Epithelial cell of proximal tubule (primary cell): ENCODE measurements at regions not wholly inside any gene's neighbourhood (a gene's known extent, or its start where the extent isn't known, plus 50 kb on each side); places are given as distances from the start of the nearest gene placed in this dataset.

Source experiments
- DNase-seq: peaks from one replicate; pipeline ENCODE4 v3.0.0-alpha.2; 2011; ENCODE audit warnings: low read depth
- H3K4me3 ChIP-seq: 2 replicates; pipeline ENCODE4 v1.5.1; 2011; ENCODE audit warnings: low read depth, mild to moderate bottlenecking, low read length
- TF ChIP-seq, protein P1 (sequence below): conservative IDR thresholded peaks from 2 replicates; pipeline ENCODE4 v1.5.1; 2012; ENCODE audit warnings: low read depth, mild to moderate bottlenecking, low read length

GRCh38 chr4:8702516-8703400, 110.2 kb downstream of the CPZ start:
- no peak overlapping the region for H3K4me3 ChIP-seq
- TF ChIP-seq, protein P1, sequence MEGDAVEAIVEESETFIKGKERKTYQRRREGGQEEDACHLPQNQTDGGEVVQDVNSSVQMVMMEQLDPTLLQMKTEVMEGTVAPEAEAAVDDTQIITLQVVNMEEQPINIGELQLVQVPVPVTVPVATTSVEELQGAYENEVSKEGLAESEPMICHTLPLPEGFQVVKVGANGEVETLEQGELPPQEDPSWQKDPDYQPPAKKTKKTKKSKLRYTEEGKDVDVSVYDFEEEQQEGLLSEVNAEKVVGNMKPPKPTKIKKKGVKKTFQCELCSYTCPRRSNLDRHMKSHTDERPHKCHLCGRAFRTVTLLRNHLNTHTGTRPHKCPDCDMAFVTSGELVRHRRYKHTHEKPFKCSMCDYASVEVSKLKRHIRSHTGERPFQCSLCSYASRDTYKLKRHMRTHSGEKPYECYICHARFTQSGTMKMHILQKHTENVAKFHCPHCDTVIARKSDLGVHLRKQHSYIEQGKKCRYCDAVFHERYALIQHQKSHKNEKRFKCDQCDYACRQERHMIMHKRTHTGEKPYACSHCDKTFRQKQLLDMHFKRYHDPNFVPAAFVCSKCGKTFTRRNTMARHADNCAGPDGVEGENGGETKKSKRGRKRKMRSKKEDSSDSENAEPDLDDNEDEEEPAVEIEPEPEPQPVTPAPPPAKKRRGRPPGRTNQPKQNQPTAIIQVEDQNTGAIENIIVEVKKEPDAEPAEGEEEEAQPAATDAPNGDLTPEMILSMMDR, result no peak
- no peak for DNase-seq

GRCh38 chr4:8702020-8702495, 109.5 kb downstream of the CPZ start:
- DNase-seq, result no peak
- H3K4me3 ChIP-seq, result no peak overlapping the region
- TF ChIP-seq, protein P1, result no peak

DNA sequence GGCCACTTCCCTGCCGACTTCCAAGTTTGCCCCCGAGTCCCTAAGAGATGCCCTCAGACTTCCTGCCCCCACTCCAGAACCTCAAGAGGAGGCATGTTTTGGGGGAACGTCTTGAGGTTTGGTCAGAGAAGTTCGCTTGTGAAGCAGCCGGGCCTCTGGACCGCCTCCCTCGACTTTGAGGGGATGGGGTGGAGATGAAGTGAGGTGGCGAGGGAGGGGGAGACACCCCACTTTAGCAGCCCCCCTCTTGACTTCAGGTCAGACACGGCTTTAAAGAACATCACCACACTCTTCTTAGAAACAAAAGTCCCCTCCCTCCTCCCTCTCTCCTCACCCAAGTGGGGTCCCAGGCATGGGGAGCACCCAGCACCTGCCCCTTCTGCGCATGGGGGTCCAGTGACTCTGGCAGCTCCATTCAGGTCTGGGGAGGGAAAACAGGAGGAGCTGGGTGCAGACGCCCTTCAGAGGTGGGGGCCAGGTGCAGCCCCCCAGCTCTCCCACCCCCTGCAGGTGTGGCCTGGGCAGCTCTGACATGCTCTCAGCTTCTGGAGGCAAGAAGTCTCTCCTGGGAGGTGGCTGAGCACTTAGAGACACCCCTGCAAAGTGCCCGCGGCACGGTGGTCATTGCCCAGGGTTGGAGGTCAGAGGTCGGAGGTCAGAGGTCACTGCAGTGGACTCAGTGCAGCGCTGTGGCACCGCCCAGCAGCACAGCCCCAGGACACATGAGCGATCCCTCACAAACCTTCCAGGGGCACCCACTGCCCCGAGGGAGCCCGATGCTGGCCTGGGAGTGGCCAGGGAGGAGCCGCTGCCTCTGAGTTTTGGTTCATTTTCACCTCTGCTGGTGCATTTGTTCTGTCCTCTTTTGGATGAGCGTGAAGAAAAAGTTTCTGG, 108.8 kb downstream of the CPZ start:
- no peak for DNase-seq
- H3K4me3 ChIP-seq, result no peak overlapping the region
- TF ChIP-seq, protein P1, result no peak

- no peak for DNase-seq
- no peak overlapping the region for H3K4me3 ChIP-seq
- TF ChIP-seq, protein P1, result no peak
Measured at GRCh38 chr4:8700531-8700930, 108.0 kb downstream of the CPZ start.

DNA sequence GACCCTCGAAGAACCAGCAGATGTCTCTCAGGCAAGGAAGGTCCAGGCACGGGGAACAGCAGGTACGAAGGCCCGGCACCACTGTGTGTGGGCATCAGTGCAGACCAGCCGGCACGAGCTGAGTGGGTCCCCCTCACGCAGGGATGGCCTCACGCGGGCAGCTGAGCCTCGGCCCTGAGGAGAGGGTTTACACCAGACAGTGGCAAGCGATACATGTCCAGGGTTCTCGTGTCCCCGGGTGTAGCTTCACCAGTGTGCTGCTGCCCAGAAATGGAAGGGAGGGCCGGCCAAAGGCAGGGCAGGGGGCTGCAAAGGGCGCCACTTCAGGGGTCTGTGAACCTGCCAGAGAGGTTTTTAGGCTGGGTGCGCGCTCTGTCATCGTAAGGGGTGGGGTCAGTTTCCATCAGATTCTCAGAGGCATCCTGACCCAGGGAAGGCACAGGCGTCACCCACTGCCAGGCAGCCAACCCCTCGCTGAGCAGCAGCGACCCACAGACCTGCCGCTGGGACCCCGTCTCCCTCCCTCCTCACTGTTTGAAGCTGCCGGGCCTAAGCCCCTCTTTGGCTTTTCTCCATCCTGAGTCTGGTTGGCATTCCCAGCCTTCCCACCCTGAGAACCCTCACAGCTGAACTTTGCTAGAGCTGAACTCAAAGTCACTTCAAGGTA, 107.0 kb downstream of the CPZ start:
- no peak for DNase-seq
- H3K4me3 ChIP-seq, result no peak overlapping the region
- TF ChIP-seq, protein P1, result no peak

GRCh38 chr4:8699063-8699385, 106.5 kb downstream of the CPZ start:
- no peak for DNase-seq
- TF ChIP-seq, protein P1, result no peak
- no peak overlapping the region for H3K4me3 ChIP-seq
